IMR-90 (cell line): ENCODE measurements at regions not wholly inside any gene's neighbourhood (a gene's known extent, or its start where the extent isn't known, plus 50 kb on each side); places are given as distances from the start of the nearest gene placed in this dataset.

ENCODE experiments used
- ATAC-seq: fragments of 200-7000 bp; cut with Tn5 transposase; 2 replicates; pipeline ENCODE4 v1.9.1; 2020; ENCODE audit warnings: low read depth, mild to moderate bottlenecking, moderate library complexity
- BruUV-seq: library from RNA; stranded (reverse); fragments of 400-500 nt; replicated peaks from 2 replicates; lab custom pipeline; 2021; lab: Mats Ljungman, UMichigan
- CTCF ChIA-PET: fragments of 300-600 bp; formaldehyde crosslinking; extraction: SDS; loops from one replicate; lab custom pipeline; 2021; ENCODE audit warnings: antibody characterized with exemption; lab: Yijun Ruan, JAX
- POLR2A ChIA-PET: fragments of 300-600 bp; sonication (Branson Sonifier 250); formaldehyde crosslinking; loops from one replicate; lab custom pipeline; 2022; ENCODE audit warnings: antibody characterized with exemption; ENCODE audit not compliant: unreplicated experiment; lab: Charles Lee
- DNase-seq: peaks from one replicate; pipeline ENCODE4 v3.0.0; 2013
- H2AFZ ChIP-seq: replicated peaks from 2 replicates; pipeline ENCODE3; 2013; ENCODE audit warnings: low read length, mild to moderate bottlenecking; ENCODE audit not compliant: poor library complexity
- H2AK5ac ChIP-seq: 2 replicates; pipeline ENCODE4 v1.6.1; 2013; ENCODE audit warnings: low read depth, low read length, inconsistent platforms
- H2AK9ac ChIP-seq: replicated peaks from 2 replicates; pipeline ENCODE3; 2013; ENCODE audit warnings: mild to moderate bottlenecking, low read depth, low read length, moderate library complexity; ENCODE audit not compliant: poor library complexity
- H2BK120ac ChIP-seq: 2 replicates; pipeline ENCODE4 v1.6.1; 2013; ENCODE audit warnings: low read depth, low read length, inconsistent platforms
- H2BK15ac ChIP-seq: 3 replicates; pipeline ENCODE4 v1.6.1; 2013; ENCODE audit warnings: low read depth, low read length, inconsistent platforms
- H2BK20ac ChIP-seq: 2 replicates; pipeline ENCODE4 v1.6.1; 2013; ENCODE audit warnings: low read depth, mild to moderate bottlenecking, inconsistent platforms, low read length, moderate library complexity
- H2BK5ac ChIP-seq: 2 replicates; pipeline ENCODE4 v1.6.1; 2013; ENCODE audit warnings: mild to moderate bottlenecking, low read depth, low read length, inconsistent platforms; ENCODE audit not compliant: poor library complexity, severe bottlenecking
- H3K14ac ChIP-seq: replicated peaks from 2 replicates; pipeline ENCODE4 v1.6.1; 2013; ENCODE audit warnings: low read depth, low read length, inconsistent platforms
- H3K18ac ChIP-seq: 2 replicates; pipeline ENCODE4 v1.6.1; 2013; ENCODE audit warnings: low read depth, low read length, control low read depth
- H3K23ac ChIP-seq: 2 replicates; pipeline ENCODE4 v1.6.1; 2013; ENCODE audit warnings: low read depth, low read length, inconsistent platforms
- H3K27ac ChIP-seq: 2 replicates; pipeline ENCODE4 v1.5.1; 2013; ENCODE audit warnings: mild to moderate bottlenecking, control low read depth, low read length; ENCODE audit not compliant: insufficient read depth
- H3K27me3 ChIP-seq: 2 replicates; pipeline ENCODE4 v1.6.1; 2013; ENCODE audit warnings: low read length; ENCODE audit not compliant: control insufficient read depth, insufficient read depth
- H3K36me3 ChIP-seq: 2 replicates; pipeline ENCODE4 v1.6.1; 2013; ENCODE audit warnings: low read length, mixed read lengths; ENCODE audit not compliant: control insufficient read depth, insufficient read depth
- H3K4ac ChIP-seq: 2 replicates; pipeline ENCODE4 v1.6.1; 2013; ENCODE audit warnings: low read depth, low read length, inconsistent platforms
- H3K4me1 ChIP-seq: 2 replicates; pipeline ENCODE4 v1.6.1; 2013; ENCODE audit warnings: low read length, mixed read lengths; ENCODE audit not compliant: control insufficient read depth, insufficient read depth
- H3K4me2 ChIP-seq: 2 replicates; pipeline ENCODE4 v1.6.1; 2013; ENCODE audit warnings: low read depth, mild to moderate bottlenecking, control low read depth, low read length, moderate library complexity
- H3K4me3 ChIP-seq: 2 replicates; pipeline ENCODE4 v1.5.1; 2013; ENCODE audit warnings: low read depth, mild to moderate bottlenecking, control low read depth, low read length, moderate library complexity; ENCODE audit not compliant: insufficient read depth
- H3K56ac ChIP-seq: 2 replicates; pipeline ENCODE4 v1.6.1; 2013; ENCODE audit warnings: low read length, inconsistent platforms; ENCODE audit not compliant: insufficient read depth; ENCODE audit errors: extremely low read depth
- H3K79me1 ChIP-seq, 2 experiments: 2 replicates each; pipeline ENCODE4 v1.6.1; 2013; ENCODE audit warnings: low read length in 2 of 2, inconsistent platforms in 1 of 2, low read depth in 1 of 2
- H3K9ac ChIP-seq: 2 replicates; pipeline ENCODE4 v1.6.1; 2013; ENCODE audit warnings: low read depth, low read length, control low read depth
- H3K9me1 ChIP-seq: 2 replicates; pipeline ENCODE4 v1.6.1; 2013; ENCODE audit warnings: low read length, inconsistent platforms; ENCODE audit not compliant: insufficient read depth
- H3K9me3 ChIP-seq: 2 replicates; pipeline ENCODE4 v1.6.1; 2013; ENCODE audit warnings: low read length; ENCODE audit not compliant: control insufficient read depth, insufficient read depth
- H4K20me1 ChIP-seq: 2 replicates; pipeline ENCODE4 v1.6.1; 2013; ENCODE audit warnings: low read length, inconsistent platforms; ENCODE audit not compliant: insufficient read depth
- H4K5ac ChIP-seq: 2 replicates; pipeline ENCODE4 v1.6.1; 2013; ENCODE audit warnings: mild to moderate bottlenecking, low read depth, low read length, control low read depth
- H4K8ac ChIP-seq, 2 experiments: 2 replicates each; pipeline ENCODE4 v1.6.1; 2013; ENCODE audit warnings: low read depth in 2 of 2, low read length in 2 of 2, control low read depth in 1 of 2, inconsistent platforms in 1 of 2
- H4K91ac ChIP-seq: 2 replicates; pipeline ENCODE4 v1.6.1; 2013; ENCODE audit warnings: low read depth, low read length, inconsistent platforms; ENCODE audit not compliant: insufficient read depth
- BHLHE40 ChIP-seq: fragments of 150-350 bp; IDR thresholded peaks from 2 replicates; pipeline ENCODE4 v1.6.1; 2016; ENCODE audit warnings: mild to moderate bottlenecking, low read depth, low read length
- CEBPB ChIP-seq: IDR thresholded peaks from 2 replicates; pipeline ENCODE4 v1.6.1; 2012; ENCODE audit warnings: low read depth, low read length, improper control_type of control experiment
- CHD1 ChIP-seq: IDR thresholded peaks from 2 replicates; pipeline ENCODE4 v1.6.1; 2012; ENCODE audit warnings: low read depth, low read length, improper control_type of control experiment
- CTCF ChIP-seq: conservative IDR thresholded peaks from 2 replicates; pipeline ENCODE4 v1.5.1; 2012; ENCODE audit warnings: mild to moderate bottlenecking, low read depth, low read length, improper control_type of control experiment
- ELK1 ChIP-seq: fragments of 150-350 bp; IDR thresholded peaks from 2 replicates; pipeline ENCODE4 v1.6.1; 2016; ENCODE audit warnings: low read depth, mild to moderate bottlenecking, low read length, moderate library complexity, borderline replicate concordance
- FOS ChIP-seq: fragments of 150-350 bp; IDR thresholded peaks from 2 replicates; pipeline ENCODE4 v1.6.1; 2016; ENCODE audit warnings: low read depth, low read length
- MAFK ChIP-seq: IDR thresholded peaks from 2 replicates; pipeline ENCODE4 v1.6.1; 2012; ENCODE audit warnings: low read depth, low read length, improper control_type of control experiment
- MAZ ChIP-seq: IDR thresholded peaks from 2 replicates; pipeline ENCODE4 v1.6.1; 2012; ENCODE audit warnings: low read depth, mild to moderate bottlenecking, low read length, improper control_type of control experiment, moderate library complexity, borderline replicate concordance
- MXI1 ChIP-seq: IDR thresholded peaks from 2 replicates; pipeline ENCODE4 v1.6.1; 2012; ENCODE audit warnings: low read depth, mild to moderate bottlenecking, low read length, moderate library complexity, borderline replicate concordance
- NFE2L2 ChIP-seq: fragments of 150-350 bp; IDR thresholded peaks from 2 replicates; pipeline ENCODE4 v1.6.1; 2016; ENCODE audit warnings: low read depth, mild to moderate bottlenecking, low read length
- POLR2A ChIP-seq: IDR thresholded peaks from 2 replicates; pipeline ENCODE4 v1.6.1; 2012; ENCODE audit warnings: mild to moderate bottlenecking, low read depth, low read length
- RAD21 ChIP-seq: IDR thresholded peaks from 2 replicates; pipeline ENCODE4 v1.6.1; 2012; ENCODE audit warnings: low read length, improper control_type of control experiment
- RCOR1 ChIP-seq: IDR thresholded peaks from 2 replicates; pipeline ENCODE4 v1.6.1; 2012; ENCODE audit warnings: mild to moderate bottlenecking, low read length, improper control_type of control experiment; ENCODE audit not compliant: insufficient replicate concordance
- RFX5 ChIP-seq: IDR thresholded peaks from 2 replicates; pipeline ENCODE4 v1.8.0; 2012; ENCODE audit warnings: low read depth, mild to moderate bottlenecking, low read length, moderate library complexity
- SMC3 ChIP-seq: fragments of 150-350 bp; IDR thresholded peaks from 2 replicates; pipeline ENCODE4 v1.6.1; 2016; ENCODE audit warnings: low read depth, mild to moderate bottlenecking, antibody characterized with exemption, low read length, moderate library complexity
- USF2 ChIP-seq: fragments of 150-350 bp; IDR thresholded peaks from 2 replicates; pipeline ENCODE4 v1.6.1; 2017; ENCODE audit warnings: mild to moderate bottlenecking, antibody characterized with exemption, low read length, low read depth
- WGBS, 2 experiments: methylation state at CpG; one replicate each; pipeline versions ENCODE4 v1.1.5 to v1.1.7; 2013; ENCODE audit warnings: missing lambda C conversion rate in 2 of 2; ENCODE audit not compliant: insufficient read length in 1 of 2; ENCODE audit errors: extremely low coverage in 2 of 2; 5-methylcytosine and 5-hydroxymethylcytosine counted together
- dilution Hi-C: fragments of 300-500 bp; cut with HindIII; formaldehyde crosslinking; loops from one replicate; pipeline ENCODE4 v1.14.3; 2018; ENCODE audit warnings: low sequenced_read_pairs; ENCODE audit not compliant: unreplicated experiment
- in situ Hi-C: fragments of 300-500 bp; cut with MboI; formaldehyde crosslinking; loops from 3 replicates; pipeline ENCODE4 v1.14.3; 2019; ENCODE audit warnings: low sequenced_read_pairs, inconsistent platforms, mixed read lengths
- intact Hi-C: fragments of 100-400 bp; cut with micrococcal nuclease; formaldehyde crosslinking; loops from 2 replicates; pipeline ENCODE4 v1.10.0; 2022

- ATAC-seq: no peak
Measured at GRCh38 chr6:77172578-77172977, 290.7 kb downstream of the HTR1B start.

More at GRCh38 chr6:77172578-77172977, 290.7 kb downstream of the HTR1B start:
- H3K4me2 ChIP-seq: no peak overlapping the region
- no peak overlapping the region for H3K4me3 ChIP-seq
- H3K18ac ChIP-seq: no peak overlapping the region
- no peaks in the 10 kb centered on the region for H3K36me3 ChIP-seq
- BruUV-seq: no TSS peak
- H3K9ac ChIP-seq: no peak overlapping the region
- H4K20me1 ChIP-seq: no peaks in the 10 kb centered on the region
- no peak overlapping the region for H2AK5ac ChIP-seq
- no peak overlapping the region for H2AK9ac ChIP-seq
- no peak overlapping the region for H4K5ac ChIP-seq
- H3K14ac ChIP-seq: no peak overlapping the region
- no peak overlapping the region for H2AFZ ChIP-seq
- H3K27me3 ChIP-seq: no peaks in the 10 kb centered on the region
- H3K4me1 ChIP-seq: no peaks in the 10 kb centered on the region
- H3K56ac ChIP-seq: no peak overlapping the region
- H2BK20ac ChIP-seq: no peak overlapping the region
- intact Hi-C loops: no loop called here
- dilution Hi-C loops: no loop called here
- H3K27ac ChIP-seq: no peak overlapping the region
- WGBS, 2 experiments: 50% methylated on average over 2 of the region's 6 CpGs; no CpG with 5 or more reads in 1 of the 2 experiments
- no peak overlapping the region for H2BK15ac ChIP-seq
- no peaks in the 10 kb centered on the region for H3K9me1 ChIP-seq
- no peak overlapping the region for H4K91ac ChIP-seq
- DNase-seq: no peak
- no peak overlapping the region for H2BK5ac ChIP-seq
- H3K9me3 ChIP-seq: peaks cover 2% of the 10 kb centered on the region; the same call in 1 of the 2 replicates
- no peak overlapping the region for H3K23ac ChIP-seq
- no peak overlapping the region for H4K8ac ChIP-seq
- no peaks in the 10 kb centered on the region for H3K79me1 ChIP-seq
- CTCF ChIA-PET: no interaction called here
- in situ Hi-C loops: no loop called here
- no peak overlapping the region for H2BK120ac ChIP-seq
- no peak for TF ChIP-seq NFE2L2
- TF ChIP-seq MAZ: no peak
- no peak for TF ChIP-seq RFX5
- no peak for TF ChIP-seq MXI1
- TF ChIP-seq RAD21: no peak
- TF ChIP-seq CEBPB: no peak
- TF ChIP-seq CHD1: no peak
- TF ChIP-seq POLR2A: no peak
- no peak for TF ChIP-seq BHLHE40
- TF ChIP-seq FOS: no peak
- TF ChIP-seq ELK1: no peak
- no peak for TF ChIP-seq RCOR1
- no peak for TF ChIP-seq CTCF
- TF ChIP-seq MAFK: no peak
- TF ChIP-seq SMC3: no peak
- no peak for TF ChIP-seq USF2
- POLR2A ChIA-PET: no interaction called here
- H3K4ac ChIP-seq: no peak overlapping the region
